SK-N-SH (cell line): ENCODE measurements at regions not wholly inside any gene's neighbourhood (a gene's known extent, or its start where the extent isn't known, plus 50 kb on each side); places are given as distances from the start of the nearest gene placed in this dataset.

ENCODE experiments used
- CTCF ChIA-PET: fragments of 300-600, 350-600 bp; formaldehyde crosslinking; extraction: SDS; loops from one replicate; lab custom pipeline; 2021; lab: Yijun Ruan, JAX
- POLR2A ChIA-PET: fragments of 350-600 bp; sonication (Branson Sonifier 250); formaldehyde crosslinking; extraction: SDS; loops from one replicate; lab custom pipeline; 2020; ENCODE audit warnings: antibody characterized with exemption, inconsistent platforms; lab: Yijun Ruan, JAX
- DNase-seq: peaks from one replicate; pipeline ENCODE4 v3.0.0; 2012
- H2AFZ ChIP-seq: fragments of 200-600 bp; sonication (generic); 2 replicates; pipeline ENCODE4 v1.8.1; 2016; ENCODE audit warnings: antibody characterized with exemption, mild to moderate bottlenecking, low read depth
- H3F3A ChIP-seq: fragments of 200-600 bp; sonication (generic); replicated peaks from 2 replicates; pipeline ENCODE3; 2016; ENCODE audit warnings: antibody characterized with exemption, mild to moderate bottlenecking; ENCODE audit not compliant: insufficient read depth
- H3K27ac ChIP-seq, 2 experiments: fragments of 200-500 bp in 1 of 2; fragments of 200-600 bp in 1 of 2; sonication (Bioruptor generic) in 1 of 2; sonication (generic), shearing (Covaris generic) in 1 of 2; 2 replicates each; pipeline versions ENCODE4 v1.5.1 to v1.6.1; 2014 to 2016; ENCODE audit warnings: low read depth in 2 of 2, inconsistent platforms in 1 of 2, low read length in 1 of 2, mild to moderate bottlenecking in 1 of 2, mixed read lengths in 1 of 2
- H3K27me3 ChIP-seq: fragments of 200-600 bp; sonication (generic), shearing (Covaris generic); 2 replicates; pipeline ENCODE4 v1.6.1; 2016; ENCODE audit warnings: mixed run types; ENCODE audit not compliant: insufficient read depth
- H3K36me3 ChIP-seq, 2 experiments: fragments of 200-500 bp in 1 of 2; fragments of 200-600 bp in 1 of 2; sonication (Bioruptor generic) in 1 of 2; sonication (generic) in 1 of 2; replicated peaks in 1 of 2; 2 replicates each; pipeline versions ENCODE3 to v1.5.1; 2014 to 2016; ENCODE audit warnings: low read length in 1 of 2, mild to moderate bottlenecking in 1 of 2; ENCODE audit not compliant: insufficient read depth in 2 of 2, control insufficient read depth in 1 of 2
- H3K4me1 ChIP-seq, 2 experiments: fragments of 200-500 bp in 1 of 2; fragments of 200-600 bp in 1 of 2; sonication (Bioruptor generic) in 1 of 2; sonication (generic), shearing (Covaris generic) in 1 of 2; 2 replicates each; pipeline versions ENCODE4 v1.5.1 to v1.6.1; 2014 to 2016; ENCODE audit warnings: low read depth in 1 of 2, low read length in 1 of 2, mixed run types in 1 of 2; ENCODE audit not compliant: insufficient read depth in 2 of 2, control insufficient read depth in 1 of 2
- H3K4me2 ChIP-seq: fragments of 200-600 bp; sonication (generic), shearing (Covaris generic); 2 replicates; pipeline ENCODE4 v1.6.1; 2017; ENCODE audit warnings: mixed run types
- H3K4me3 ChIP-seq, 2 experiments: fragments of 200-500 bp in 1 of 2; fragments of 200-600 bp in 1 of 2; sonication (Bioruptor generic) in 1 of 2; sonication (generic), shearing (Covaris generic) in 1 of 2; 2 replicates each; pipeline versions ENCODE4 v1.5.1 to v1.8.1; 2014 to 2016; ENCODE audit warnings: low read depth in 2 of 2, inconsistent platforms in 1 of 2, low read length in 1 of 2, mild to moderate bottlenecking in 1 of 2, mixed read lengths in 1 of 2, moderate library complexity in 1 of 2
- H3K79me2 ChIP-seq: fragments of 200-600 bp; sonication (generic); 2 replicates; pipeline ENCODE4 v1.8.1; 2017; ENCODE audit warnings: mild to moderate bottlenecking; ENCODE audit not compliant: insufficient read depth
- H3K9ac ChIP-seq: fragments of 200-600 bp; sonication (generic); 2 replicates; pipeline ENCODE4 v1.6.1; 2017; ENCODE audit warnings: mixed run types
- H3K9me2 ChIP-seq: fragments of 200-600 bp; sonication (generic); 2 replicates; pipeline ENCODE4 v1.6.1; 2017; ENCODE audit warnings: mixed run types
- H3K9me3 ChIP-seq: fragments of 200-600 bp; sonication (generic); 2 replicates; pipeline ENCODE4 v1.6.1; 2017; ENCODE audit warnings: mixed run types, mild to moderate bottlenecking, moderate library complexity
- H4K20me1 ChIP-seq: fragments of 200-600 bp; sonication (generic); 2 replicates; pipeline ENCODE4 v1.6.1; 2017; ENCODE audit warnings: mild to moderate bottlenecking, mixed run types; ENCODE audit not compliant: insufficient read depth
- CHD2 ChIP-seq: fragments of 150-350 bp; IDR thresholded peaks from 2 replicates; pipeline ENCODE4 v1.6.1; 2018; ENCODE audit warnings: low read length; ENCODE audit not compliant: partially characterized antibody
- IRF3 ChIP-seq: fragments of 150-350 bp; IDR thresholded peaks from 2 replicates; pipeline ENCODE4 v1.6.1; 2016; ENCODE audit warnings: mild to moderate bottlenecking, low read depth, low read length
- JUND ChIP-seq: IDR thresholded peaks from 2 replicates; pipeline ENCODE4 v1.4.0; 2012
- MAX ChIP-seq: IDR thresholded peaks from 2 replicates; pipeline ENCODE4 v1.4.0; 2012; ENCODE audit warnings: low read depth
- NRF1 ChIP-seq: IDR thresholded peaks from 2 replicates; pipeline ENCODE4 v1.6.1; 2012; ENCODE audit warnings: low read depth, mild to moderate bottlenecking, low read length
- RAD21 ChIP-seq: IDR thresholded peaks from 2 replicates; pipeline ENCODE4 v1.6.1; 2012; ENCODE audit warnings: mild to moderate bottlenecking, low read length
- RXRA ChIP-seq: IDR thresholded peaks from 2 replicates; pipeline ENCODE4 v1.4.0; 2012; ENCODE audit warnings: low read depth, mild to moderate bottlenecking, borderline replicate concordance
- SMC3 ChIP-seq: IDR thresholded peaks from 2 replicates; pipeline ENCODE4 v1.6.1; 2012; ENCODE audit warnings: low read depth, low read length, improper control_type of control experiment
- TAF1 ChIP-seq: IDR thresholded peaks from 2 replicates; pipeline ENCODE4 v1.6.1; 2012; ENCODE audit warnings: low read depth, mild to moderate bottlenecking, low read length, moderate library complexity, borderline replicate concordance
- USF1 ChIP-seq: IDR thresholded peaks from 2 replicates; pipeline ENCODE4 v1.4.0; 2012; ENCODE audit warnings: low read depth, borderline replicate concordance
- WGBS: methylation state at CpG from one replicate; pipeline ENCODE4 v1.1.6; 2017; ENCODE audit warnings: low lambda C conversion rate; 5-methylcytosine and 5-hydroxymethylcytosine counted together
- TF ChIP-seq, protein P1 (sequence below): IDR thresholded peaks from 2 replicates; pipeline ENCODE4 v1.4.0; 2012; ENCODE audit warnings: low read depth, borderline replicate concordance
- TF ChIP-seq, protein P2 (sequence below): fragments of 150-350 bp; IDR thresholded peaks from 2 replicates; pipeline ENCODE4 v1.6.1; 2017; ENCODE audit warnings: antibody characterized with exemption, low read length, low read depth, borderline replicate concordance

GRCh38 chr2:14182227-14182946 lies 450.1 kb upstream of the LRATD1 start (continued):
- TF ChIP-seq, protein P1, sequence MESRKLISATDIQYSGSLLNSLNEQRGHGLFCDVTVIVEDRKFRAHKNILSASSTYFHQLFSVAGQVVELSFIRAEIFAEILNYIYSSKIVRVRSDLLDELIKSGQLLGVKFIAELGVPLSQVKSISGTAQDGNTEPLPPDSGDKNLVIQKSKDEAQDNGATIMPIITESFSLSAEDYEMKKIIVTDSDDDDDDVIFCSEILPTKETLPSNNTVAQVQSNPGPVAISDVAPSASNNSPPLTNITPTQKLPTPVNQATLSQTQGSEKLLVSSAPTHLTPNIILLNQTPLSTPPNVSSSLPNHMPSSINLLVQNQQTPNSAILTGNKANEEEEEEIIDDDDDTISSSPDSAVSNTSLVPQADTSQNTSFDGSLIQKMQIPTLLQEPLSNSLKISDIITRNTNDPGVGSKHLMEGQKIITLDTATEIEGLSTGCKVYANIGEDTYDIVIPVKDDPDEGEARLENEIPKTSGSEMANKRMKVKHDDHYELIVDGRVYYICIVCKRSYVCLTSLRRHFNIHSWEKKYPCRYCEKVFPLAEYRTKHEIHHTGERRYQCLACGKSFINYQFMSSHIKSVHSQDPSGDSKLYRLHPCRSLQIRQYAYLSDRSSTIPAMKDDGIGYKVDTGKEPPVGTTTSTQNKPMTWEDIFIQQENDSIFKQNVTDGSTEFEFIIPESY, result no peak
- no peak for TF ChIP-seq JUND
- no peak for TF ChIP-seq TAF1
- no peak for TF ChIP-seq USF1
- TF ChIP-seq RAD21, result no peak
- TF ChIP-seq RXRA, result no peak

DNA sequence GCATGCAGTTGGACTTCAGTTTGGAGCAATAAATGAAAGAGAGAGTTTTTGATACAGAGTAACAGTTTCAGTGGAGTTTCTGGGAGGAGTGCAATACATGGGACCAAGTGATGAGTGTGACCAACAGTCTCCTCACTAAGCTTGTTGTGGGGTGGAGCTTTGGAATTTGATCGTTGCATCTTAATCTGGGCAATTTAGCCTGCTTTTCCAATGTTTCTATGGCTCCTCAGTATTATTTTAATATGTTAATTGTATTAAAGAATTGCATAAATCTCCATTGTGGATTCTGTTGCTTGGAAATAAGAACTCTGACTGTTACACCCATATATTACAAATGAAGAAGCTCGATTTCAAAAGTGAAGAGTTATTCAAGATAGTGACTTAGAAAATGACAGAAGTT lies 446.6 kb upstream of the LRATD1 start:
- POLR2A ChIA-PET, result no interaction called here
- Histone ChIP-seq H3K4me1 (no peaks in the 10 kb centered on the region), H3K9me2 (no peaks in the 10 kb centered on the region), H3K36me3 (no peaks in the 10 kb centered on the region), H3K9me3 (no peaks in the 10 kb centered on the region), H3K79me2 (no peaks in the 10 kb centered on the region), H3F3A (no peaks in the 10 kb centered on the region), H3K27me3 (no peaks in the 10 kb centered on the region), H2AFZ (no peak overlapping the region), H4K20me1 (no peaks in the 10 kb centered on the region), H3K4me2 (no peak overlapping the region), H3K4me3 (no peak overlapping the region), H3K27ac (no peak overlapping the region), H3K9ac (no peak overlapping the region)
- WGBS, result 9% methylated on average over 2 of the region's 2 CpGs
- DNase-seq, result no peak
- TF ChIP-seq RAD21 (no peak), MAX (no peak), IRF3 (no peak), SMC3 (no peak), USF1 (no peak), CHD2 (no peak), NRF1 (no peak)
- TF ChIP-seq, protein P2, sequence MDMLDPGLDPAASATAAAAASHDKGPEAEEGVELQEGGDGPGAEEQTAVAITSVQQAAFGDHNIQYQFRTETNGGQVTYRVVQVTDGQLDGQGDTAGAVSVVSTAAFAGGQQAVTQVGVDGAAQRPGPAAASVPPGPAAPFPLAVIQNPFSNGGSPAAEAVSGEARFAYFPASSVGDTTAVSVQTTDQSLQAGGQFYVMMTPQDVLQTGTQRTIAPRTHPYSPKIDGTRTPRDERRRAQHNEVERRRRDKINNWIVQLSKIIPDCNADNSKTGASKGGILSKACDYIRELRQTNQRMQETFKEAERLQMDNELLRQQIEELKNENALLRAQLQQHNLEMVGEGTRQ, result no peak
- CTCF ChIA-PET, result no interaction called here
